ENCODE measurements at regions not wholly inside any gene's neighbourhood (a gene's known extent, or its start where the extent isn't known, plus 50 kb on each side); places are given as distances from the start of the nearest gene placed in this dataset.

- Histone ChIP-seq H3K36me3 (ENCODE audit: insufficient read depth, low read length) (no peaks in the 10 kb centered on the region), H3K27ac (no peak overlapping the region), H3K9me3 (ENCODE audit: low read depth, low read length) (no peaks in the 10 kb centered on the region), H3K9ac (ENCODE audit: insufficient read length) (no peak overlapping the region), H3K4me3 (no peak overlapping the region)
- no peak for DNase-seq (ENCODE audit: low read depth, low spot score)
- TF ChIP-seq FOXP2 (optimal IDR thresholded peaks at IDR 0.05; ENCODE audit: control extremely low read depth, extremely low read length, insufficient read depth) (no peak), POLR2AphosphoS5 (IDR thresholded peaks at IDR 0.05; ENCODE audit: borderline replicate concordance, low read depth, low read length) (no peak), EZH2 (IDR thresholded peaks at IDR 0.05) (no peak)
Observed at GRCh38 chr7:131867461-131867860, 311.0 kb upstream of the PODXL start.

- H3K4me3 ChIP-seq, result no peak overlapping the region
- H3K9me3 ChIP-seq (ENCODE audit: low read depth, low read length), result no peaks in the 10 kb centered on the region
- H3K27ac ChIP-seq, result no peak overlapping the region
- no peak for DNase-seq (ENCODE audit: low read depth, low spot score)
- no peak for TF ChIP-seq POLR2AphosphoS5 (IDR thresholded peaks at IDR 0.05; ENCODE audit: borderline replicate concordance, low read depth, low read length)
- TF ChIP-seq EZH2 (IDR thresholded peaks at IDR 0.05), result no peak
- TF ChIP-seq FOXP2 (optimal IDR thresholded peaks at IDR 0.05; ENCODE audit: control extremely low read depth, extremely low read length, insufficient read depth), result no peak
- H3K9ac ChIP-seq (ENCODE audit: insufficient read length), result no peak overlapping the region
- no peaks in the 10 kb centered on the region for H3K36me3 ChIP-seq (ENCODE audit: insufficient read depth, low read length)
Observed at GRCh38 chr7:131865911-131866310, 309.5 kb upstream of the PODXL start.

GRCh38 chr7:131861620-131862346 is 305.4 kb upstream of the PODXL start:
- no peak for TF ChIP-seq FOXP2 (optimal IDR thresholded peaks at IDR 0.05; ENCODE audit: control extremely low read depth, extremely low read length, insufficient read depth)
- Histone ChIP-seq H3K9me3 (ENCODE audit: low read depth, low read length) (no peaks in the 10 kb centered on the region), H3K36me3 (ENCODE audit: insufficient read depth, low read length) (no peaks in the 10 kb centered on the region), H3K27ac (no peak overlapping the region), H3K9ac (ENCODE audit: insufficient read length) (no peak overlapping the region), H3K4me3 (no peak overlapping the region)
- DNase-seq (ENCODE audit: low read depth, low spot score), result no peak

GRCh38 chr7:131859147-131859821 is 302.9 kb upstream of the PODXL start:
- Histone ChIP-seq H3K9me3 (ENCODE audit: low read depth, low read length) (no peaks in the 10 kb centered on the region), H3K4me3 (no peak overlapping the region), H3K36me3 (ENCODE audit: insufficient read depth, low read length) (no peaks in the 10 kb centered on the region), H3K9ac (ENCODE audit: insufficient read length) (no peak overlapping the region), H3K27ac (no peak overlapping the region)
- no peak for TF ChIP-seq FOXP2 (optimal IDR thresholded peaks at IDR 0.05; ENCODE audit: control extremely low read depth, extremely low read length, insufficient read depth)
- TF ChIP-seq POLR2AphosphoS5 (IDR thresholded peaks at IDR 0.05; ENCODE audit: borderline replicate concordance, low read depth, low read length), result no peak
- TF ChIP-seq EZH2 (IDR thresholded peaks at IDR 0.05), result no peak
- DNase-seq (ENCODE audit: low read depth, low spot score), result no peak

GRCh38 chr7:131858611-131859010 is 302.2 kb upstream of the PODXL start:
- no peak overlapping the region for H3K4me3 ChIP-seq
- H3K9ac ChIP-seq (ENCODE audit: insufficient read length), result no peak overlapping the region
- H3K27ac ChIP-seq, result no peak overlapping the region
- DNase-seq (ENCODE audit: low read depth, low spot score), result no peak
- TF ChIP-seq POLR2AphosphoS5 (IDR thresholded peaks at IDR 0.05; ENCODE audit: borderline replicate concordance, low read depth, low read length) (no peak), FOXP2 (optimal IDR thresholded peaks at IDR 0.05; ENCODE audit: control extremely low read depth, extremely low read length, insufficient read depth) (no peak), EZH2 (IDR thresholded peaks at IDR 0.05) (no peak)
- no peaks in the 10 kb centered on the region for H3K9me3 ChIP-seq (ENCODE audit: low read depth, low read length)
- no peaks in the 10 kb centered on the region for H3K36me3 ChIP-seq (ENCODE audit: insufficient read depth, low read length)

GRCh38 chr7:131849472-131849871 is 293.0 kb upstream of the PODXL start:
- no peak for TF ChIP-seq FOXP2 (optimal IDR thresholded peaks at IDR 0.05; ENCODE audit: control extremely low read depth, extremely low read length, insufficient read depth)
- TF ChIP-seq POLR2AphosphoS5 (IDR thresholded peaks at IDR 0.05; ENCODE audit: borderline replicate concordance, low read depth, low read length), result no peak
- TF ChIP-seq EZH2 (IDR thresholded peaks at IDR 0.05), result no peak
- H3K27ac ChIP-seq, result no peak overlapping the region
- H3K36me3 ChIP-seq (ENCODE audit: insufficient read depth, low read length), result no peaks in the 10 kb centered on the region
- H3K4me3 ChIP-seq, result no peak overlapping the region
- H3K9ac ChIP-seq (ENCODE audit: insufficient read length), result no peak overlapping the region
- no peaks in the 10 kb centered on the region for H3K9me3 ChIP-seq (ENCODE audit: low read depth, low read length)
- no peak for DNase-seq (ENCODE audit: low read depth, low spot score)

GRCh38 chr7:131848033-131848432 is 291.6 kb upstream of the PODXL start:
- H3K4me3 ChIP-seq, result no peak overlapping the region
- no peak overlapping the region for H3K9ac ChIP-seq (ENCODE audit: insufficient read length)

GRCh38 chr7:131845573-131846314 is 289.3 kb upstream of the PODXL start:
- Histone ChIP-seq H3K9me3 (ENCODE audit: low read depth, low read length) (no peaks in the 10 kb centered on the region), H3K36me3 (ENCODE audit: insufficient read depth, low read length) (no peaks in the 10 kb centered on the region), H3K27ac (no peak overlapping the region), H3K4me3 (no peak overlapping the region), H3K9ac (ENCODE audit: insufficient read length) (no peak overlapping the region)
- TF ChIP-seq POLR2AphosphoS5 (IDR thresholded peaks at IDR 0.05; ENCODE audit: borderline replicate concordance, low read depth, low read length), result no peak
- no peak for TF ChIP-seq FOXP2 (optimal IDR thresholded peaks at IDR 0.05; ENCODE audit: control extremely low read depth, extremely low read length, insufficient read depth)
- no peak for TF ChIP-seq EZH2 (IDR thresholded peaks at IDR 0.05)
- DNase-seq (ENCODE audit: low read depth, low spot score), result no peak

More at GRCh38 chr7:131848033-131848432, 291.6 kb upstream of the PODXL start:
- Histone ChIP-seq H3K9me3 (ENCODE audit: low read depth, low read length) (no peaks in the 10 kb centered on the region), H3K27ac (no peak overlapping the region), H3K36me3 (ENCODE audit: insufficient read depth, low read length) (no peaks in the 10 kb centered on the region)
- DNase-seq (ENCODE audit: low read depth, low spot score), result no peak
- TF ChIP-seq EZH2 (IDR thresholded peaks at IDR 0.05) (no peak), FOXP2 (optimal IDR thresholded peaks at IDR 0.05; ENCODE audit: control extremely low read depth, extremely low read length, insufficient read depth) (no peak), POLR2AphosphoS5 (IDR thresholded peaks at IDR 0.05; ENCODE audit: borderline replicate concordance, low read depth, low read length) (no peak)
